Liver (tissue), 8 donors: ENCODE measurements at regions not wholly inside any gene's neighbourhood (a gene's known extent, or its start where the extent isn't known, plus 50 kb on each side); places are given as distances from the start of the nearest gene placed in this dataset.

Experiments used
- DNase-seq: peaks from one replicate; pipeline ENCODE4 v3.0.0-alpha.2; 2017; ENCODE audit warnings: low spot score
- H3K27ac ChIP-seq, 2 donors: one replicate each; pipeline ENCODE4 v1.7.0; 2013; ENCODE audit warnings: inconsistent platforms in 2 of 2, low read length in 2 of 2, control low read depth in 1 of 2, low read depth in 1 of 2, mild to moderate bottlenecking in 1 of 2
- H3K27me3 ChIP-seq, 4 donors: one replicate each; pipeline versions ENCODE4 v1.6.1 to v1.7.0; 2013; ENCODE audit warnings: low read length in 3 of 4, inconsistent platforms in 1 of 4, mild to moderate bottlenecking in 1 of 4, moderate library complexity in 1 of 4; ENCODE audit not compliant: control insufficient read depth in 4 of 4, insufficient read depth in 4 of 4
- H3K36me3 ChIP-seq, 4 donors: one replicate each; pipeline versions ENCODE4 v1.6.1 to v1.7.0; 2013; ENCODE audit warnings: low read length in 3 of 4, mild to moderate bottlenecking in 3 of 4, low read depth in 1 of 4, moderate library complexity in 1 of 4; ENCODE audit not compliant: control insufficient read depth in 4 of 4, insufficient read depth in 3 of 4
- H3K4me1 ChIP-seq, 4 donors: one replicate each; pipeline versions ENCODE4 v1.6.1 to v1.7.0; 2013; ENCODE audit warnings: low read length in 3 of 4, mild to moderate bottlenecking in 3 of 4, moderate library complexity in 1 of 4; ENCODE audit not compliant: control insufficient read depth in 4 of 4, insufficient read depth in 4 of 4
- H3K4me3 ChIP-seq, 3 donors: one replicate each; pipeline versions ENCODE4 v1.6.1 to v1.7.0; 2013; ENCODE audit warnings: low read length in 3 of 3, control low read depth in 1 of 3, low read depth in 1 of 3, mild to moderate bottlenecking in 1 of 3
- H3K9ac ChIP-seq, 2 donors: one replicate each; pipeline ENCODE4 v1.7.0; 2013; ENCODE audit warnings: low read length in 2 of 2, mild to moderate bottlenecking in 2 of 2, moderate library complexity in 2 of 2, control low read depth in 1 of 2, low read depth in 1 of 2
- H3K9me3 ChIP-seq, 4 donors: one replicate each; pipeline versions ENCODE4 v1.6.1 to v1.7.0; 2013; ENCODE audit warnings: low read length in 3 of 4; ENCODE audit not compliant: control insufficient read depth in 4 of 4
- ATF3 ChIP-seq: IDR thresholded peaks from 2 replicates; pipeline ENCODE4 v1.6.1; 2016; ENCODE audit warnings: antibody characterized with exemption
- CTCF ChIP-seq: fragments of 150-350 bp; IDR thresholded peaks from 2 replicates; pipeline ENCODE4 v1.5.1; 2017; ENCODE audit warnings: improper control_type of control experiment, low read depth, low read length; ENCODE audit not compliant: missing input control
- EGR1 ChIP-seq, 2 donors: IDR thresholded peaks; 2 replicates each; pipeline ENCODE4 v1.6.1; 2016 to 2018; ENCODE audit warnings: antibody characterized with exemption in 2 of 2, low read depth in 2 of 2
- FOXA2 ChIP-seq: IDR thresholded peaks from 2 replicates; pipeline ENCODE4 v1.6.1; 2016; ENCODE audit warnings: antibody characterized with exemption
- HNF4A ChIP-seq, 2 donors: conservative IDR thresholded peaks; 2 replicates each; pipeline ENCODE4 v1.6.1; 2016; ENCODE audit warnings: antibody characterized with exemption in 2 of 2, mild to moderate bottlenecking in 2 of 2
- HNF4G ChIP-seq: IDR thresholded peaks from 2 replicates; pipeline ENCODE4 v1.6.1; 2016; ENCODE audit warnings: antibody characterized with exemption
- MAX ChIP-seq: IDR thresholded peaks from 2 replicates; pipeline ENCODE4 v1.6.1; 2016; ENCODE audit warnings: antibody characterized with exemption
- NR2F2 ChIP-seq: IDR thresholded peaks from 2 replicates; pipeline ENCODE4 v1.6.1; 2016; ENCODE audit warnings: antibody characterized with exemption
- RAD21 ChIP-seq, 2 donors: IDR thresholded peaks; 2 replicates each; pipeline ENCODE4 v1.6.1; 2016; ENCODE audit warnings: antibody characterized with exemption in 2 of 2, mild to moderate bottlenecking in 2 of 2
- REST ChIP-seq: IDR thresholded peaks from 2 replicates; pipeline ENCODE4 v1.6.1; 2016; ENCODE audit warnings: antibody characterized with exemption, mild to moderate bottlenecking
- RXRA ChIP-seq, 2 donors: IDR thresholded peaks; 2 replicates each; pipeline ENCODE4 v1.6.1; 2017 to 2018; ENCODE audit warnings: antibody characterized with exemption in 2 of 2, mild to moderate bottlenecking in 1 of 2
- SP1 ChIP-seq: IDR thresholded peaks from 2 replicates; pipeline ENCODE4 v1.6.1; 2018; ENCODE audit warnings: antibody characterized with exemption, mild to moderate bottlenecking
- WGBS: extraction: QIAGEN DNeasy Blood & Tissue Kit; methylation state at CpG from one replicate; pipeline ENCODE4 v1.1.7; 2013; 5-methylcytosine and 5-hydroxymethylcytosine counted together
- donor health status: healthy.
- donor health status: healthy.
- donor health status: healthy.
- donor health status: healthy.
- donor health status: healthy.

GRCh38 chr7:88628363-88629085, 131.0 kb upstream of the ZNF804B start:
- Histone ChIP-seq H3K27ac (no peak overlapping the region), H3K36me3 (no peaks in the 10 kb centered on the region), H3K9me3 (no peaks in the 10 kb centered on the region), H3K9ac (no peak overlapping the region), H3K27me3 (no peaks in the 10 kb centered on the region), H3K4me1 (no peaks in the 10 kb centered on the region), H3K4me3 (no peak overlapping the region)
- 83% methylated on average over 2 of the region's 2 CpGs for WGBS
- DNase-seq: no peak
- TF ChIP-seq RAD21 (IDR thresholded peaks at IDR 0.05) (no peak), CTCF (no peak)

GRCh38 chr7:88617185-88617584, 142.3 kb upstream of the ZNF804B start:
- Histone ChIP-seq H3K27me3 (no peaks in the 10 kb centered on the region), H3K4me3 (no peak overlapping the region), H3K9me3 (no peaks in the 10 kb centered on the region), H3K36me3 (no peaks in the 10 kb centered on the region), H3K4me1 (no peaks in the 10 kb centered on the region), H3K9ac (no peak overlapping the region), H3K27ac (no peak overlapping the region)
- 80% methylated on average over 2 of the region's 2 CpGs for WGBS
- TF ChIP-seq ATF3 (no peak), SP1 (no peak), EGR1 (IDR thresholded peaks at IDR 0.05; ENCODE audit: low read depth in 2 of 2) (no peak), RXRA (IDR thresholded peaks at IDR 0.05) (no peak), HNF4G (no peak), REST (no peak)
- DNase-seq: no peak

GRCh38 chr7:88615336-88615735, 144.2 kb upstream of the ZNF804B start:
- peaks cover 0 to 1% (median 0%) of the 10 kb centered on the region in 4 donors for H3K9me3 ChIP-seq
- TF ChIP-seq MAX (no peak), EGR1 (IDR thresholded peaks at IDR 0.05; ENCODE audit: low read depth in 2 of 2) (no peak), REST (no peak), CTCF (no peak), RXRA (IDR thresholded peaks at IDR 0.05) (no peak), RAD21 (IDR thresholded peaks at IDR 0.05) (no peak), ATF3 (no peak), HNF4A (conservative IDR thresholded peaks at IDR 0.05) (no peak), SP1 (no peak), FOXA2 (no peak), HNF4G (no peak), NR2F2 (no peak)
- no peaks in the 10 kb centered on the region for H3K36me3 ChIP-seq
- no peaks in the 10 kb centered on the region for H3K4me1 ChIP-seq
- H3K4me3 ChIP-seq: no peak overlapping the region
- H3K27ac ChIP-seq: no peak overlapping the region
- DNase-seq: no peak
- no peaks in the 10 kb centered on the region for H3K27me3 ChIP-seq
- 80% methylated on average over 2 of the region's 2 CpGs for WGBS
- no peak overlapping the region for H3K9ac ChIP-seq
